RWPE2 (cell line): ENCODE measurements at regions not wholly inside any gene's neighbourhood (a gene's known extent, or its start where the extent isn't known, plus 50 kb on each side); places are given as distances from the start of the nearest gene placed in this dataset.

Experiments
- ATAC-seq: fragments of 200-7000 bp; cut with Tn5 transposase; 3 replicates; pipeline ENCODE4 v1.9.1; 2021; ENCODE audit warnings: low read depth
- DNase-seq: peaks from one replicate; pipeline ENCODE4 v3.0.0-alpha.2; 2020; ENCODE audit warnings: low spot score
- H3K27ac ChIP-seq: fragments of 450-650 bp; 2 replicates; pipeline ENCODE4 v1.5.1; 2017; ENCODE audit warnings: mild to moderate bottlenecking; ENCODE audit not compliant: poor library complexity, severe bottlenecking
- H3K27me3 ChIP-seq: fragments of 250-450 bp; sonication (Bioruptor Pico); 2 replicates; pipeline ENCODE4 v1.5.1; 2021; ENCODE audit warnings: mild to moderate bottlenecking, moderate library complexity; ENCODE audit not compliant: insufficient read depth, poor library complexity, severe bottlenecking
- H3K36me3 ChIP-seq: fragments of 250-450 bp; sonication (Bioruptor Pico); 2 replicates; pipeline ENCODE4 v1.5.1; 2020; ENCODE audit warnings: low read depth, mild to moderate bottlenecking, moderate library complexity
- H3K4me1 ChIP-seq: fragments of 250-450 bp; sonication (Bioruptor Pico); 2 replicates; pipeline ENCODE4 v1.5.1; 2021; ENCODE audit warnings: mild to moderate bottlenecking, moderate library complexity; ENCODE audit not compliant: insufficient read depth, poor library complexity, severe bottlenecking
- H3K4me3 ChIP-seq: fragments of 250-450 bp; sonication (Bioruptor Pico); 2 replicates; pipeline ENCODE4 v1.5.1; 2021; ENCODE audit warnings: mild to moderate bottlenecking, moderate library complexity; ENCODE audit not compliant: severe bottlenecking
- H3K9me3 ChIP-seq: fragments of 250-450 bp; sonication (Bioruptor Pico); 2 replicates; pipeline ENCODE4 v1.5.1; 2021; ENCODE audit warnings: mild to moderate bottlenecking, moderate library complexity; ENCODE audit not compliant: severe bottlenecking
- CTCF ChIP-seq: fragments of 450-650 bp; IDR thresholded peaks from one replicate; pipeline ENCODE4 v1.5.1; 2017; ENCODE audit warnings: mild to moderate bottlenecking, moderate library complexity; ENCODE audit not compliant: poor library complexity, severe bottlenecking

- DNase-seq (no peak), ATAC-seq (peak; percentile 63; the same call in 2 of the 3 replicates)
- Histone ChIP-seq H3K4me1 (peaks cover 18% of the 10 kb centered on the region), H3K27me3 (no peaks in the 10 kb centered on the region), H3K9me3 (no peaks in the 10 kb centered on the region), H3K4me3 (no peak overlapping the region), H3K27ac (no peak overlapping the region), H3K36me3 (no peaks in the 10 kb centered on the region)
- no peak for TF ChIP-seq CTCF
These were observed 55.4 kb downstream of the CCER1 start for GRCh38 chr12:90899456-90900182.

- Histone ChIP-seq H3K9me3 (no peaks in the 10 kb centered on the region), H3K4me1 (peaks cover 18% of the 10 kb centered on the region), H3K4me3 (no peak overlapping the region), H3K27ac (no peak overlapping the region), H3K36me3 (no peaks in the 10 kb centered on the region), H3K27me3 (no peaks in the 10 kb centered on the region)
- ATAC-seq (no peak), DNase-seq (no peak)
- TF ChIP-seq CTCF: no peak
These were observed 57.0 kb downstream of the CCER1 start for GRCh38 chr12:90897986-90898385.

- no peak overlapping the region for H3K4me3 ChIP-seq
- no peaks in the 10 kb centered on the region for H3K36me3 ChIP-seq
- ATAC-seq (no peak), DNase-seq (no peak)
- no peaks in the 10 kb centered on the region for H3K9me3 ChIP-seq
- H3K27ac ChIP-seq: no peak overlapping the region
- H3K27me3 ChIP-seq: no peaks in the 10 kb centered on the region
- no peak for TF ChIP-seq CTCF
- peaks cover 18% of the 10 kb centered on the region for H3K4me1 ChIP-seq
These were observed 57.7 kb downstream of the CCER1 start for GRCh38 chr12:90897316-90897715.

GRCh38 chr12:90896821-90897220 is 58.2 kb downstream of the CCER1 start:
- Histone ChIP-seq H3K27me3 (no peaks in the 10 kb centered on the region), H3K36me3 (no peaks in the 10 kb centered on the region), H3K9me3 (no peaks in the 10 kb centered on the region), H3K4me3 (no peak overlapping the region), H3K27ac (peak overlapping the region; percentile 45), H3K4me1 (peaks cover 18% of the 10 kb centered on the region)
- no peak for DNase-seq
- no peak for TF ChIP-seq CTCF
- ATAC-seq: no peak

- Histone ChIP-seq H3K27ac (peak overlapping the region; percentile 45), H3K4me1 (peaks cover 18% of the 10 kb centered on the region), H3K9me3 (no peaks in the 10 kb centered on the region), H3K4me3 (no peak overlapping the region), H3K36me3 (no peaks in the 10 kb centered on the region), H3K27me3 (no peaks in the 10 kb centered on the region)
- ATAC-seq: peak; percentile 84
- no peak for TF ChIP-seq CTCF
- DNase-seq: no peak
These were observed 58.8 kb downstream of the CCER1 start for GRCh38 chr12:90896164-90896563.
